Activated CD4-positive, alpha-beta T cell treated with anti-CD3 and anti-CD28 coated beads, Interleukin-2, amount 10 ng/mL, durations not matched to agents 7 days and 5 days (primary cell): ENCODE measurements at regions not wholly inside any gene's neighbourhood (a gene's known extent, or its start where the extent isn't known, plus 50 kb on each side); places are given as distances from the start of the nearest gene placed in this dataset.

Experiments used
- CTCF ChIA-PET: fragments of 350-600 bp; sonication (Branson Sonifier 250); formaldehyde crosslinking; loops from one replicate; lab custom pipeline; 2021; ENCODE audit warnings: antibody characterized with exemption; lab: Charles Lee
- POLR2A ChIA-PET: fragments of 350-600 bp; sonication (Branson Sonifier 250); formaldehyde crosslinking; loops from one replicate; lab custom pipeline; 2021; ENCODE audit warnings: antibody characterized with exemption; lab: Charles Lee
- DNase-seq: peaks from one replicate; pipeline ENCODE4 v3.0.0-alpha.2; 2020
- H3K27ac Mint-ChIP-seq: one replicate; pipeline ENCODE4 v1.8.0; 2021; ENCODE audit warnings: mild to moderate bottlenecking, moderate library complexity, mixed read lengths
- H3K27me3 Mint-ChIP-seq: one replicate; pipeline ENCODE4 v1.8.0; 2021; ENCODE audit warnings: mixed read lengths
- H3K36me3 Mint-ChIP-seq: one replicate; pipeline ENCODE4 v1.8.0; 2021; ENCODE audit warnings: low read depth, mixed read lengths
- H3K4me1 Mint-ChIP-seq: one replicate; pipeline ENCODE4 v1.8.0; 2021; ENCODE audit warnings: mixed read lengths
- H3K4me3 Mint-ChIP-seq: one replicate; pipeline ENCODE4 v1.8.0; 2021; ENCODE audit warnings: mild to moderate bottlenecking, moderate library complexity, mixed read lengths
- H3K9me3 Mint-ChIP-seq: one replicate; pipeline ENCODE4 v1.8.0; 2021; ENCODE audit warnings: mixed read lengths

DNA sequence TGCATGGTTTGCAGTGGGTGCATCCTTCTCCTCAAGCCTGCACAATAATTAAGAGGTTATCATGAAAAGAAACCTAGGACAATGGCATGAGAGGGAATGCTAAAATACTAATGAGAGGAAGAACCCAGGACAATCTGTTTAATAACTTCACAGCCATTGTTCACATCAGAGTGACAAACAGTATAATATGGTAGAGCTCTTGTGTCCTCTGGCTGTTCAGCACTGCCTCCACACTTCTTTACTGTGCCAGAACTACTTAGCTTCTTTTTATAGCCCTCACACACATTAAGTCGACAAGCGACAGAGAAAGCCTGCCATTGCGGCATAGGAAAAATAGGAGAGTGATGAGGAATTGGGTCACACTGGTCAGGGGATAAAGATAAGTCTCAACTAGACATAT is 65.0 kb upstream of the MEIS2 start:
- Mint-ChIP-seq H3K36me3 (no peaks in the 10 kb centered on the region), H3K4me3 (no peak overlapping the region), H3K27ac (no peak overlapping the region), H3K4me1 (no peaks in the 10 kb centered on the region), H3K9me3 (no peaks in the 10 kb centered on the region), H3K27me3 (no peaks in the 10 kb centered on the region)
- POLR2A ChIA-PET: no interaction called here
- no peak for DNase-seq
- CTCF ChIA-PET: no interaction called here

DNA sequence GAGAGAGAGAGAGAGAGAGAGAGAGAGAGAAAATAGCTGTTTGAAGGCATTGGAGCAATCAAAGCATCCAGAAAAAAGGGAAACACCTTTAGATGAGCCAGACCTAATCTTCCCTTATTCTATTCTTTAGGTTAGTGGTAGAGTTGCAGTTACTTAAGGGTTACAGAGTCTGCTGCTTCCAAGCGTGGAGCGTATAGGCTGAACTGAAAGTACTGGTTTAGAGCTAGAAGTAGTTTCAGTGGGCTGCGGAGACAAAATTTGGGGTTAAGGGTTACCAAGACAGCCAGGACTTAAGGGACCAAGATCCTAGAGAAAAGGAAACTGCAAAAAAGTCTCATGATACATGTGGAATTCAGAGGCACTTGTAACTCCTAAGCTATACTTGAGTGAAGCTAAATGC is 66.1 kb upstream of the MEIS2 start:
- no peaks in the 10 kb centered on the region for H3K4me1 Mint-ChIP-seq
- no peak for DNase-seq

DNA sequence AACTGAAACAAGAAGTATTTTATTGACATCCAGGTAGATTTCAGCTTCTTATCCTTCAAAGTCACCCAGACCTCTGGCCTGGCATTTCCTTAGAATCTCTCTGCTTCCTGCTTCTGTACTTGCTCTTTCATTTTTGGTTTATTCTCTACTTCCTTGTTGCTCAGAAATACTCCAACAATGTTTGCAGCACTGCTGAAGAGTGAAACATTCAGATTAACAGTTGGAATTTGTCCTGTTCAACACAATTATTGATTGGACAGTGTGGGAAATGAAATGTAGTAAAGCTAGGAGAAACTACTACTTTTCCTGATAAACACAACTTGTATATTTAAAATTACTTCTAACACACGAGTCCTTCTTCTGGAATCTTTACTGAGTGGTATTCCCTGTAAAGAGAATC is 81.0 kb upstream of the MEIS2 start:
- H3K36me3 Mint-ChIP-seq: no peaks in the 10 kb centered on the region

More for the DNA sequence above, 66.1 kb upstream of the MEIS2 start:
- Mint-ChIP-seq H3K27me3 (no peaks in the 10 kb centered on the region), H3K9me3 (no peaks in the 10 kb centered on the region), H3K27ac (no peak overlapping the region), H3K4me3 (no peak overlapping the region), H3K36me3 (no peaks in the 10 kb centered on the region)
- CTCF ChIA-PET: no interaction called here
- POLR2A ChIA-PET: no interaction called here

DNA sequence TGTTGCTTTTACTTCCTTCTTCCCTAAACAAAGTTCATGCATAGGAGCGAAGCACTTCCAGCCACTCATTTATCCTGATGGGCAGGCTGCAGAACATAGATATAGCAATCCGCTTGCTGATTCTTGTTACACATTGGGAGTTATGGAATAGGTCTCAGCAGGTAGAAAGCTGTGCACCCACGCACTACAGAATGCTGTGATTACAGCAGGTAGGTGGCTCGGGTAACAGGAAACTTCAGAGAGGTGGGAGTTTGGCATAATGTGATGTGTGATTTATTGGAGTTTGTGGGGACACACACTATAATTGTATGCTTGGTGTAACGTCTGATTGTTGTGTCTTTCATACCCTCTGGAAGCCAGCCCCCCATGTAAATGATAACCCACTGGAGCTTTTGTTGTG is 99.2 kb upstream of the MEIS2 start:
- ChIA-PET CTCF (no interaction called here), POLR2A (no interaction called here)
- Mint-ChIP-seq H3K27ac (no peak overlapping the region), H3K27me3 (no peaks in the 10 kb centered on the region), H3K4me1 (no peaks in the 10 kb centered on the region), H3K4me3 (no peak overlapping the region), H3K9me3 (no peaks in the 10 kb centered on the region), H3K36me3 (no peaks in the 10 kb centered on the region)
- DNase-seq: no peak

More for the DNA sequence above, 81.0 kb upstream of the MEIS2 start:
- Mint-ChIP-seq H3K27me3 (no peaks in the 10 kb centered on the region), H3K9me3 (peaks cover 14% of the 10 kb centered on the region), H3K4me1 (no peaks in the 10 kb centered on the region), H3K27ac (no peak overlapping the region), H3K4me3 (no peak overlapping the region)
- ChIA-PET CTCF (no interaction called here), POLR2A (no interaction called here)
- no peak for DNase-seq

DNA sequence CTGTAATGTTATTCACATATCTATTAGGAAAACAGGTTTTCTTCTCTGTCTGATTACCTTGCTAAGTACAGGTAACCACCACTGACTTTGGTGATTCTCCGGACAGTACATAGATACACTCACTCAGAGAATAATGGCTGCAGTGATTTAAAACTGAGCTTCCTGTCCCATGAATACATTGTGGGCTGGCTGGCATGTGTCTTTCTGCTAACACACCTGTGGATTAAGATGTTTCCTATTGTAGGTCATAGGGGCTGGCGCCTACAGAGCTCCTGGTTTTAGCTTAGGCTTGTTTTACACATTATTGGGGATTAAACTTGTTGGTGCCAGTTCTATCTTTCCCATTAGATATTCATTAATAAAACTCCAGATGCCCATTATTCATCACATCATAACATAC is 102.7 kb upstream of the MEIS2 start:
- Mint-ChIP-seq H3K4me3 (no peak overlapping the region), H3K36me3 (no peaks in the 10 kb centered on the region), H3K27me3 (no peaks in the 10 kb centered on the region), H3K9me3 (no peaks in the 10 kb centered on the region), H3K4me1 (no peaks in the 10 kb centered on the region), H3K27ac (no peak overlapping the region)
- ChIA-PET POLR2A (no interaction called here), CTCF (no interaction called here)
- DNase-seq: no peak

DNA sequence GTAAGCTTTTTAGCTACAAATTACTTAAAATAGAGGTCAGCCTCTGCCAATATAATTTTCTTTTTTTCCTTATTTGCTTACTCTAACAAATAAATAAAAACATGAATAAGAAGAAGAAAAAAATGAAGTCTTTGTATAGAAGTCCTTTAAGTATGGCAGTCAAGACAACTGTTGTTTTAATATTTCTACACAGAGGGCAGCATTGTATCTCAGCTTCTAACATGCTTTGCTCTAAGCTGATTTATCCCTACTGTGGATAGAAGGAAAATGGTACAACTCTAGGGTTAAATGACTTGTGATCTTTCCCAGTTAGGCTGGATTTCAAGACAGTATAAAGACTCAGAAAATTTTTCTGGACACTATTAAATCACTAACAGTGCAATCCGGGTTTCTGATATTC is 104.3 kb upstream of the MEIS2 start:
- Mint-ChIP-seq H3K36me3 (no peaks in the 10 kb centered on the region), H3K27ac (no peak overlapping the region), H3K4me3 (no peak overlapping the region), H3K9me3 (no peaks in the 10 kb centered on the region), H3K4me1 (no peaks in the 10 kb centered on the region), H3K27me3 (no peaks in the 10 kb centered on the region)
- CTCF ChIA-PET: no interaction called here
- no peak for DNase-seq
- POLR2A ChIA-PET: no interaction called here

DNA sequence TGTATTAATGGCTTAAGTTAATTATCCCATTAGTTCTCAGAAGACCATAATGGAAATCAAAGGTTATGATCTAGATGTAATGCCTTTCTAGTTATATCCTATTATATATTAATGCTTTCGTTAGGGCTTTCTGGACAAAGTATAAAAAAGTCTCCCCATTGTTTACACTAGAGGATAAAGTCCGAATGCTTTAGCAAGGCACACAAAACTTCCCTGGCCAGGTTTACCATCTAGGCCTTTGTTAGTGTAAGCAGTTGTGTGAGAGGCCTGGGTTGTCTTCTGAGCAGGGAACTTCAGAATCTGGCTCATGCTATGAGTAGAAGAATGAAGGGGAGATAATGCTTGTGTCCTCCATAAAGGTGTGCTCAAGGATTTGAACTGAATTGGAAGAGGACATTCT is 106.3 kb upstream of the MEIS2 start:
- H3K4me3 Mint-ChIP-seq: no peak overlapping the region
- POLR2A ChIA-PET: no interaction called here
- no peaks in the 10 kb centered on the region for H3K36me3 Mint-ChIP-seq
- no peak overlapping the region for H3K27ac Mint-ChIP-seq
- no peaks in the 10 kb centered on the region for H3K27me3 Mint-ChIP-seq
- peaks cover 3% of the 10 kb centered on the region for H3K9me3 Mint-ChIP-seq
- CTCF ChIA-PET: no interaction called here
- H3K4me1 Mint-ChIP-seq: no peaks in the 10 kb centered on the region
- DNase-seq: no peak

DNA sequence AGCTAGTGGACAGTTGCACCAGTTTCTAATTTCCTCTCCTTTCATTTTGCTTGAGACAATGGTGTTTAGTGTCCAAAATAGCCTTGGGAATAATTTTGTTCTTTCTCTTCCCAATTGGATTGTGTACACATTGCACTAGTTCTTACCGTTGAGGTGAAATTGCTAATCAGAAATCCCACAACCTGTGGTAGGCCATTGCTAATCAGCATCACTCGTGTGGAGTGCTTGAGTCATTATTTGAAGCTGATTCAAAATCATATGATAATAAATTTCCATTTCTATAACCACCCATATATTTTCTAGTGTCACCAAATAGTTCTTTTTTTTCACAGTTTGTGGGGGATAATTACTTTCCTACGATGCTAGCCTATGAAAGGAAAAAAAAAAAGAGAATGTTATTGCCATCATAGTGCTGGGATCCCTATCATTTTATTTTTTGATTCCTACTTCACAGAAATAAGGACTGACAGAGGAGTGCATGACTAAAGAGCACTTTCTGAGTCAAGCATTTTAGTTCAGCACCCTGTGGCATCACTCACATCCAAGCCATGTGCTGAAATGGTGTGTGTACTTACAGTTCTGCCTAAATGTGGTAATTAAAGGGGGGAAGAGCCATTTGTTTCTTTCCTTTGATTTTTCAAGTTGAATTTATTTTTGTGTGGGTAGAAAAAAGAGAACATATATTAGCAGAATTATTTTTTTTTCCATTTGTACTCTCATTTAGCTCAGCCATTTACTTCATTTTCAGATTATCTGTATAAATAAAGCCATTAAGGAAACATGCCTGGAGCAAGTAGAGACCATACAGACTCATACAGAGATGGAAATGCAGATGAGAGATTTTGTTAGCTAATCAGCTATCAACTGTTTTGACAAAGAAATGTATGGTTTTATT is 108.0 kb upstream of the MEIS2 start:
- Mint-ChIP-seq H3K27me3 (no peaks in the 10 kb centered on the region), H3K27ac (no peak overlapping the region), H3K36me3 (no peaks in the 10 kb centered on the region), H3K9me3 (peaks cover 10% of the 10 kb centered on the region), H3K4me1 (no peaks in the 10 kb centered on the region), H3K4me3 (no peak overlapping the region)
- POLR2A ChIA-PET: no interaction called here
- no peak for DNase-seq
- CTCF ChIA-PET: no interaction called here

DNA sequence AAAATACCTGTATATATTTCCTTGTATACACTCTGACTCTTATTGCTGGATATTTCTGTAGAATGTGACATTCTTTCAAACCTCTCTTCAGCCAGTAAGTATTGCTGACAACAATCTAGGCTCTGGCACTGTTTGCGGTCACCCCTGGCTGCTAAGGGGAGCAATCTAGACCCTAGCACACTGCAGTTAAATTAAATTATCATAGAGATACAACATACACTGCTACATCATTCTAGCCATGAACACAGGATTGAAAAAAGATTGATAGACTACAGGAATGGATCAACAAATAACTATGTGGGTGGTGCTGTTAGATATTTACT is 108.7 kb upstream of the MEIS2 start:
- POLR2A ChIA-PET: no interaction called here
- Mint-ChIP-seq H3K4me1 (no peaks in the 10 kb centered on the region), H3K36me3 (no peaks in the 10 kb centered on the region), H3K27ac (no peak overlapping the region), H3K27me3 (no peaks in the 10 kb centered on the region), H3K4me3 (no peak overlapping the region), H3K9me3 (peaks cover 10% of the 10 kb centered on the region)
- CTCF ChIA-PET: no interaction called here
- DNase-seq: no peak

DNA sequence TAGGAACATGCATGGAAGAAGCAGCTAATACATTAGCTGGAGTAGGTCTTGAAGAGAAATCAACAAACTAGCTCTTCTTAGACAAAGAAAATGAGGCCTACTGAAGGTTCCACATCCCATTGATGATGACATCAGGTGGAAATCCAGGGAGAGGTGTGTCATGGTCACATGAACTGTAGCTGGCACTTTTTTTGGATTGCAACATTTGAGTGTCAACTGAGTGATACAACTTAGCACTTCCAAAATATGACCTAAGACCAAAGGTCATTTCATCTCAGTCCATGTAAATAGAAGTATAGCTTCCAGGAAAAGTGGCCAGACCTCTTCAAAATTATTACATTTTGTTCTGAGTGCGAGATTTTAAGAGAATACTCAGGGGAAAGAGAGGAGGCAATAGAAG is 117.2 kb upstream of the MEIS2 start:
- no peak overlapping the region for H3K4me3 Mint-ChIP-seq
- H3K27me3 Mint-ChIP-seq: no peaks in the 10 kb centered on the region
- H3K27ac Mint-ChIP-seq: no peak overlapping the region
- DNase-seq: no peak
- peaks cover 4% of the 10 kb centered on the region for H3K9me3 Mint-ChIP-seq
- no peaks in the 10 kb centered on the region for H3K36me3 Mint-ChIP-seq
- POLR2A ChIA-PET: no interaction called here
- CTCF ChIA-PET: no interaction called here
- H3K4me1 Mint-ChIP-seq: no peaks in the 10 kb centered on the region

DNA sequence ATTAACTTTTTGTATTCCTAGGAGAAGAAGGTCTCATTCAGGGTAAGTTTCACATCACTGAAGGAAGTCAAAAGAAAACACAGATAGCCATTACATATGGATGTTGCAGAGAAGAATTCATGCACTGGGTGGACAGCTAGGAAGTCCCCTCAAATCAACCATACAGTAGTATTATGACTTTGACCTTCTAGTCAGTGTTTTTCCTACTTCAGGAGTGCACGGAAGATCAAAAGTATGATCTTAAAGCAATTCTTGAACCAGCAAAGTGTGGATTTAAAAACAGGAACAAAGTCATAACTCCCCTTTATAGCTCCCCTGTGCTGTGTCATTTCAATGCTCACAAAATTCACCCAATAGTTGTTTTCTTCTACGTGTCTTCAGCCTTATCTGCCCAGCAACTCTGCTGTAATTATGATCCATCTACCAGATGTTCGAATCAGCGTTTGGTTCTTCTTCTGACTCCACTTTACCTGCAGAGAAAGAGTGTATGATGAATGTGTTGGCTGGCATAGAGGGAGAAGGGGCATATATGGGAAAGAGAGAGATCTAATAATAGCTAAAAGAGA is 118.1 kb upstream of the MEIS2 start:
- H3K4me1 Mint-ChIP-seq: no peaks in the 10 kb centered on the region
- H3K36me3 Mint-ChIP-seq: no peaks in the 10 kb centered on the region
- ChIA-PET CTCF (no interaction called here), POLR2A (no interaction called here)
- DNase-seq: no peak
- H3K27ac Mint-ChIP-seq: no peak overlapping the region
- H3K9me3 Mint-ChIP-seq: no peaks in the 10 kb centered on the region
- H3K27me3 Mint-ChIP-seq: no peaks in the 10 kb centered on the region
- no peak overlapping the region for H3K4me3 Mint-ChIP-seq

DNA sequence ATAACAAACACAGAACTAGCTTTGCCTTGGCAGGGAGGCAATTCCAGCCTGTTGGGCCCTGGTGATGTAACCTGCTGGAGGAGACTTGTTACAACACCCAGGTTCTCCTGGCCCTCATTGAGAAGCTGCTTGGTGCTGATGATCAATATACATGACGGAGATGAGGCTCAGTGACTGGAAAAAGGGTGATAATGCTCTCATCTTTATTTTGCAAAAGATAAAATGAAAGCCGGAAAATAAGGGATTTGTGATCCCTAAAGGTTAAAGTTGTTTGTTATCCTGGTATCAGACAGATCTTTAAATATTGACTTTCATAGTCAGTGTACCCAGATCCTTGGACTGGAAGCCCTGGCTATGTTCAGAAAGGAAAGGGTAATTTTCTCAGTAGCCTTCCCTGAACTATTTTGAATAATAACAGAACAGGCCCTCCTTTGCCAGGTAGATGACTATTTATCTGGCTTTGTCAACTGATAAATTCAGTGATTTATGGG is 118.9 kb upstream of the MEIS2 start:
- H3K4me1 Mint-ChIP-seq: no peaks in the 10 kb centered on the region
- no peaks in the 10 kb centered on the region for H3K36me3 Mint-ChIP-seq
- ChIA-PET POLR2A (no interaction called here), CTCF (no interaction called here)
- DNase-seq: no peak
- no peaks in the 10 kb centered on the region for H3K9me3 Mint-ChIP-seq
- H3K27me3 Mint-ChIP-seq: no peaks in the 10 kb centered on the region
- H3K4me3 Mint-ChIP-seq: no peak overlapping the region
- no peak overlapping the region for H3K27ac Mint-ChIP-seq

DNA sequence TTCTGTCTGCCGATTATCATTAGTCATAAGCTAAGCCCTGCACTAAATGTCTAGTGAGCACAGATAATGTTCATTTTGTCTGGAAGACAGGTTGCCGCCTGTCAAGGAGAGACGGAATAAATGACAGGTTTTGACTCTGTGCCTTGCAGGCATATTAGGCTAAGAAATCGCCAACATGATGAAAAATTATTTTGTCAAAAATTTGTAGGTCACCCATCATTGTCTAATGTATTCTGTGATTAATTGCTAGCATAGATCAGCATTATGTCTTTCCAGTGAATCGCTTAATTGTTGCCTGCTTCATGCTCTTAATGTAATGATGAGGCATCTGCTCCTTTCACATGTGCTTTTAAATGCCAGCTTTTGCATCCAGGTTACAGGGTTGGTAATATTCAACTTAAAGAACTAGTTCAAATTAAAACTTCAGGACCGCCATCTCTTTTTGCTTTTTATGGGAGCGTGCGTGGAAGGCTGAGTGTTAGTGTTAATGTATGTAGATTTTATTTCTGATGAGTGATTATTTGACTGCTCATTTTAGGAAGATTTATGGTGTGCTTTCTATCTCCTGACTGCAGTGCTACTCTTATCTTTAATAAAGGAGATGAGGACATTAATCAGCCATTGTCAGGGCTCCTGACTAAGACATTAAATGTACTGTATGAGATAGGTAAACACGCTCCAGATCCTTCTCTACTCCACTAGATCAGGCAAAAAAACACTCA is 120.8 kb upstream of the MEIS2 start:
- DNase-seq: no peak
- Mint-ChIP-seq H3K4me3 (no peak overlapping the region), H3K9me3 (no peaks in the 10 kb centered on the region), H3K27me3 (no peaks in the 10 kb centered on the region), H3K4me1 (no peaks in the 10 kb centered on the region), H3K36me3 (no peaks in the 10 kb centered on the region), H3K27ac (no peak overlapping the region)
- CTCF ChIA-PET: no interaction called here
- POLR2A ChIA-PET: no interaction called here
